ENCODE measurements at regions not wholly inside any gene's neighbourhood (a gene's known extent, or its start where the extent isn't known, plus 50 kb on each side); places are given as distances from the start of the nearest gene placed in this dataset.

DNA sequence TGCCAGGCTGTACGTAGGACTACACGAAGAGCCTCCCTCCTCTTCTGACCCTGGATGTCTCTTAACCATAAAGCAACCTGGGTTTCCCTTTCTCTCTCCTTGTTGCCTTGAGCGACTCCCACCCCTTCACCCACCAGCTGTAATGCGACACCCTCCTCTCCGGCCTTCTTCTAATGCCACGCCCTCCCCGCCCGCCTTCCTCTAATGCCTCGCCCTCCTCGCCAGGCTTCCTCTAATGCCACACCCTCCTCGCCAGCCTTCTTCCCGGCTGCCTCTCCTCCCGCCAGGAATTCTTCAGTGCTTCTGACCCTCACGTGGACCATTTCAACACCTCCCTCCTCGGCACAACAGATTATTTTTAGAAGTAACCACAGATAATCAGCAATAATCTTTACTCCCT lies 348.5 kb upstream of the SHH start:
- 50% methylated on average over 15 of the region's 15 CpGs for WGBS (ENCODE audit: low lambda C conversion rate, missing lambda C conversion rate)
- Histone ChIP-seq H3K27me3 (peaks cover 3% of the 10 kb centered on the region), H3K9me2 (replicated peaks; ENCODE audit: insufficient read depth) (no peaks in the 10 kb centered on the region), H3K9me3 (ENCODE audit: low read depth) (no peaks in the 10 kb centered on the region), H3K4me2 (no peak overlapping the region), H3K27ac (no peak overlapping the region), H3K36me3 (replicated peaks; ENCODE audit: insufficient read depth, low read depth) (no peaks in the 10 kb centered on the region), H3K4me3 (no peak overlapping the region), H3K4me1 (ENCODE audit: insufficient read depth) (no peaks in the 10 kb centered on the region), H3K79me2 (no peaks in the 10 kb centered on the region), H4K20me1 (ENCODE audit: insufficient read depth, poor library complexity, severe bottlenecking) (no peaks in the 10 kb centered on the region), H2AFZ (no peak overlapping the region)
- peak; percentile 28 for DNase-seq (ENCODE audit: low spot score)
- TF ChIP-seq EZH2 (IDR thresholded peaks at IDR 0.05; ENCODE audit: borderline replicate concordance) (no peak), EZH2phosphoT487 (IDR thresholded peaks at IDR 0.05; ENCODE audit: low read depth, severe bottlenecking, unreplicated experiment) (no peak)
- TF ChIP-seq, protein P1, sequence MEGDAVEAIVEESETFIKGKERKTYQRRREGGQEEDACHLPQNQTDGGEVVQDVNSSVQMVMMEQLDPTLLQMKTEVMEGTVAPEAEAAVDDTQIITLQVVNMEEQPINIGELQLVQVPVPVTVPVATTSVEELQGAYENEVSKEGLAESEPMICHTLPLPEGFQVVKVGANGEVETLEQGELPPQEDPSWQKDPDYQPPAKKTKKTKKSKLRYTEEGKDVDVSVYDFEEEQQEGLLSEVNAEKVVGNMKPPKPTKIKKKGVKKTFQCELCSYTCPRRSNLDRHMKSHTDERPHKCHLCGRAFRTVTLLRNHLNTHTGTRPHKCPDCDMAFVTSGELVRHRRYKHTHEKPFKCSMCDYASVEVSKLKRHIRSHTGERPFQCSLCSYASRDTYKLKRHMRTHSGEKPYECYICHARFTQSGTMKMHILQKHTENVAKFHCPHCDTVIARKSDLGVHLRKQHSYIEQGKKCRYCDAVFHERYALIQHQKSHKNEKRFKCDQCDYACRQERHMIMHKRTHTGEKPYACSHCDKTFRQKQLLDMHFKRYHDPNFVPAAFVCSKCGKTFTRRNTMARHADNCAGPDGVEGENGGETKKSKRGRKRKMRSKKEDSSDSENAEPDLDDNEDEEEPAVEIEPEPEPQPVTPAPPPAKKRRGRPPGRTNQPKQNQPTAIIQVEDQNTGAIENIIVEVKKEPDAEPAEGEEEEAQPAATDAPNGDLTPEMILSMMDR (IDR thresholded peaks at IDR 0.05; ENCODE audit: poor library complexity), result no peak

DNA sequence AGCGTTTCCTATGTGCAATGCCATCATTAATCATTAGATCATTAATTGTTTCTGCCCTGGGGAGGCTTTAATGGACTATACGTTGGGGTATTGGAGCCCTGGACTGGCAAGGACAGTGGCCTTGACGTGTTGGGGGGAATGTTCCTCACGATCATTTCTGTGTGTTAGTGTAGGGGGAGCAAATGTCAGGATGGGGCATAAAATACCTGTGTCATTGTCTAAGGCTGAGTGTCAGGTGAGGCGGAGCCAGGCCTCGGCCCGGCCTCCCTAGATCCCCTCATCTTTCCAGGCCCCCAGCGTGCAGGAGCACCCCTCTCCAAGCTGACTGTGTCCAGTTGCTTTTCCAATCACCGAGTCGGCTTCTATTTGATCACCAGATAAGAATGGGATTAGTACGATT lies 346.4 kb upstream of the SHH start:
- Histone ChIP-seq H2AFZ (no peak overlapping the region), H3K4me2 (no peak overlapping the region), H3K36me3 (replicated peaks; ENCODE audit: insufficient read depth, low read depth) (no peaks in the 10 kb centered on the region), H3K79me2 (no peaks in the 10 kb centered on the region), H3K9me2 (replicated peaks; ENCODE audit: insufficient read depth) (no peaks in the 10 kb centered on the region), H3K27me3 (peaks cover 3% of the 10 kb centered on the region), H3K4me3 (no peak overlapping the region), H3K9me3 (ENCODE audit: low read depth) (no peaks in the 10 kb centered on the region), H4K20me1 (ENCODE audit: insufficient read depth, poor library complexity, severe bottlenecking) (no peaks in the 10 kb centered on the region), H3K27ac (no peak overlapping the region), H3K4me1 (ENCODE audit: insufficient read depth) (no peaks in the 10 kb centered on the region)
- DNase-seq (ENCODE audit: low spot score), result no peak
- WGBS (ENCODE audit: low lambda C conversion rate, missing lambda C conversion rate), result 81% methylated on average over 11 of the region's 11 CpGs
- TF ChIP-seq EZH2 (IDR thresholded peaks at IDR 0.05; ENCODE audit: borderline replicate concordance) (no peak), EZH2phosphoT487 (IDR thresholded peaks at IDR 0.05; ENCODE audit: low read depth, severe bottlenecking, unreplicated experiment) (no peak)
- TF ChIP-seq, protein P1 (IDR thresholded peaks at IDR 0.05; ENCODE audit: poor library complexity), result no peak

DNA sequence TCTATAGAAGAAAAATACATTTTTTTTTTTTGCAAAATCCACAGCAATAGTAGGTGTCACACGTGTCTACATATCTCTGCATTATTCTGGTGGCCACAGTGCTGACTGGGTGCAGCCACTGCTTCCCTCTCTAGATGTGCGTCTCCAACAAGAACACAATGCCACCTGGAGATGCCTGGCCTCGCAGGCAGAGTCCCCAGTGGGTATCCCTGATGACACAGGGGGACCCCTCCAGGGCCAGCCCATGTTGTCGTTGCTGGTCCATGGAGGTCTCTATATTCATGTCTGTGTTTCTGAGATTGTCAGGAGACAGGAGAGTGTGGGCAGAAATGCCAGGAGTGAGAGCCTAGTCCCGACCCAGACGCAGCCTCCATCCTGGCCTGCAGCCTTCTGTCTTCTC lies 345.9 kb upstream of the SHH start:
- H3K27me3 ChIP-seq, result peaks cover under 1% of the 10 kb centered on the region
- no peak overlapping the region for H2AFZ ChIP-seq
- WGBS (ENCODE audit: low lambda C conversion rate, missing lambda C conversion rate), result 88% methylated on average over 6 of the region's 6 CpGs
- no peak overlapping the region for H3K4me3 ChIP-seq
- no peak overlapping the region for H3K27ac ChIP-seq
- no peaks in the 10 kb centered on the region for H4K20me1 ChIP-seq (ENCODE audit: insufficient read depth, poor library complexity, severe bottlenecking)
- no peaks in the 10 kb centered on the region for H3K36me3 ChIP-seq (replicated peaks; ENCODE audit: insufficient read depth, low read depth)
- TF ChIP-seq EZH2 (IDR thresholded peaks at IDR 0.05; ENCODE audit: borderline replicate concordance) (no peak), EZH2phosphoT487 (IDR thresholded peaks at IDR 0.05; ENCODE audit: low read depth, severe bottlenecking, unreplicated experiment) (no peak)
- TF ChIP-seq, protein P1 (IDR thresholded peaks at IDR 0.05; ENCODE audit: poor library complexity), result no peak
- no peaks in the 10 kb centered on the region for H3K9me3 ChIP-seq (ENCODE audit: low read depth)
- DNase-seq (ENCODE audit: low spot score), result no peak
- H3K79me2 ChIP-seq, result no peaks in the 10 kb centered on the region
- H3K4me1 ChIP-seq (ENCODE audit: insufficient read depth), result no peaks in the 10 kb centered on the region
- no peak overlapping the region for H3K4me2 ChIP-seq
- H3K9me2 ChIP-seq (replicated peaks; ENCODE audit: insufficient read depth), result no peaks in the 10 kb centered on the region

Measured in hepatocyte (in vitro differentiated cells).